Bronchial epithelial cell (primary cell): ENCODE measurements at regions not wholly inside any gene's neighbourhood (a gene's known extent, or its start where the extent isn't known, plus 50 kb on each side); places are given as distances from the start of the nearest gene placed in this dataset.

Source experiments
- DNase-seq: peaks from one replicate; pipeline ENCODE4 v3.0.0-alpha.2; 2010; ENCODE audit warnings: low read depth
- FAIRE-seq: peaks from 2 replicates; lab custom pipeline; 2011; peaks lifted over from hg19 to GRCh38; lab: Jason Lieb, UNC
- H3K27me3 ChIP-seq: 2 replicates; pipeline ENCODE4 v1.5.1; 2011; ENCODE audit warnings: low read length; ENCODE audit not compliant: control insufficient read depth, insufficient read depth
- H3K36me3 ChIP-seq: 2 replicates; pipeline ENCODE4 v1.5.1; 2011; ENCODE audit warnings: low read length; ENCODE audit not compliant: control insufficient read depth, insufficient read depth
- H3K4me3 ChIP-seq: 2 replicates; pipeline ENCODE4 v1.5.1; 2011; ENCODE audit warnings: mild to moderate bottlenecking, low read depth, low read length, control low read depth
- CTCF ChIP-seq: IDR thresholded peaks from 2 replicates; pipeline ENCODE4 v1.5.1; 2011; ENCODE audit warnings: mild to moderate bottlenecking, moderate library complexity, low read length, control low read depth, inconsistent platforms; ENCODE audit not compliant: insufficient read depth, severe bottlenecking

- DNase-seq, result no peak
- peak; percentile 23 for FAIRE-seq
- Histone ChIP-seq H3K36me3 (no peaks in the 10 kb centered on the region), H3K27me3 (peaks cover 2% of the 10 kb centered on the region), H3K4me3 (no peak overlapping the region)
- no peak for TF ChIP-seq CTCF
Observed at GRCh38 chr13:99886706-99887105, 84.9 kb downstream of the ZIC5 start.

- Histone ChIP-seq H3K4me3 (no peak overlapping the region), H3K36me3 (no peaks in the 10 kb centered on the region)
Observed at GRCh38 chr13:99884913-99885312, 86.7 kb downstream of the ZIC5 start.

GRCh38 chr13:99883805-99884204 lies 87.8 kb downstream of the ZIC5 start:
- FAIRE-seq (no peak), DNase-seq (no peak)
- no peak for TF ChIP-seq CTCF
- Histone ChIP-seq H3K36me3 (no peaks in the 10 kb centered on the region), H3K27me3 (peaks cover 2% of the 10 kb centered on the region), H3K4me3 (no peak overlapping the region)

More at GRCh38 chr13:99884913-99885312, 86.7 kb downstream of the ZIC5 start:
- DNase-seq (no peak), FAIRE-seq (no peak)
- H3K27me3 ChIP-seq, result peaks cover 2% of the 10 kb centered on the region
- no peak for TF ChIP-seq CTCF

GRCh38 chr13:99878921-99879610 lies 92.5 kb downstream of the ZIC5 start:
- no peak for FAIRE-seq
- TF ChIP-seq CTCF, result no peak
- Histone ChIP-seq H3K36me3 (no peaks in the 10 kb centered on the region), H3K4me3 (no peak overlapping the region), H3K27me3 (peaks cover 2% of the 10 kb centered on the region)
- no peak for DNase-seq

- Histone ChIP-seq H3K36me3 (no peaks in the 10 kb centered on the region), H3K27me3 (no peaks in the 10 kb centered on the region), H3K4me3 (no peak overlapping the region)
- no peak for TF ChIP-seq CTCF
- DNase-seq (no peak), FAIRE-seq (no peak)
Observed at GRCh38 chr13:99876651-99877050, 94.9 kb downstream of the ZIC5 start.

GRCh38 chr13:99875391-99875790 lies 96.2 kb downstream of the ZIC5 start:
- FAIRE-seq (no peak), DNase-seq (no peak)
- Histone ChIP-seq H3K27me3 (no peaks in the 10 kb centered on the region), H3K4me3 (no peak overlapping the region), H3K36me3 (no peaks in the 10 kb centered on the region)
- no peak for TF ChIP-seq CTCF
